Large intestine (tissue), 3 donors: ENCODE measurements at regions not wholly inside any gene's neighbourhood (a gene's known extent, or its start where the extent isn't known, plus 50 kb on each side); places are given as distances from the start of the nearest gene placed in this dataset.

ENCODE experiments used
- DNase-seq, 2 donors: peaks; one replicate each; pipeline versions ENCODE4 v3.0.0 to v3.0.0-alpha.2; 2013
- H3K27ac ChIP-seq: one replicate; pipeline ENCODE4 v1.5.1; 2013; ENCODE audit warnings: low read length
- H3K27me3 ChIP-seq: 2 replicates; pipeline ENCODE4 v1.6.1; 2013; ENCODE audit warnings: low read length; ENCODE audit not compliant: control insufficient read depth, insufficient read depth
- H3K36me3 ChIP-seq: 2 replicates; pipeline ENCODE4 v1.6.1; 2013; ENCODE audit warnings: low read length; ENCODE audit not compliant: control insufficient read depth, insufficient read depth
- H3K4me1 ChIP-seq: one replicate; pipeline ENCODE4 v1.6.1; 2013; ENCODE audit warnings: low read length; ENCODE audit not compliant: control insufficient read depth, insufficient read depth
- H3K4me3 ChIP-seq: one replicate; pipeline ENCODE4 v1.5.1; 2013; ENCODE audit warnings: low read length
- H3K9me3 ChIP-seq: one replicate; pipeline ENCODE4 v1.6.1; 2013; ENCODE audit warnings: mild to moderate bottlenecking, low read depth, low read length, moderate library complexity; ENCODE audit not compliant: control insufficient read depth
- WGBS: methylation state at CpG from one replicate; pipeline ENCODE4 v1.1.5; 2013; ENCODE audit warnings: low lambda C conversion rate; ENCODE audit not compliant: insufficient coverage; 5-methylcytosine and 5-hydroxymethylcytosine counted together

- no peak overlapping the region for H3K27ac ChIP-seq
- H3K4me3 ChIP-seq = no peak overlapping the region
- no peaks in the 10 kb centered on the region for H3K36me3 ChIP-seq
- no peaks in the 10 kb centered on the region for H3K4me1 ChIP-seq
- no peak for DNase-seq
- H3K9me3 ChIP-seq = no peaks in the 10 kb centered on the region
- H3K27me3 ChIP-seq = no peaks in the 10 kb centered on the region
These were observed 377.3 kb upstream of the LRRC3B start for GRCh38 chr3:26245236-26245635.

GRCh38 chr3:26246901-26247300 is 375.7 kb upstream of the LRRC3B start:
- H3K4me1 ChIP-seq = no peaks in the 10 kb centered on the region
- 69% methylated on average over 2 of the region's 2 CpGs for WGBS
- no peaks in the 10 kb centered on the region for H3K9me3 ChIP-seq
- no peak overlapping the region for H3K4me3 ChIP-seq
- no peak for DNase-seq
- no peaks in the 10 kb centered on the region for H3K36me3 ChIP-seq
- H3K27me3 ChIP-seq = no peaks in the 10 kb centered on the region
- H3K27ac ChIP-seq = no peak overlapping the region

GRCh38 chr3:26247712-26248111 is 374.9 kb upstream of the LRRC3B start:
- Histone ChIP-seq H3K4me3 (no peak overlapping the region), H3K27me3 (no peaks in the 10 kb centered on the region), H3K4me1 (no peaks in the 10 kb centered on the region), H3K27ac (no peak overlapping the region), H3K9me3 (no peaks in the 10 kb centered on the region), H3K36me3 (no peaks in the 10 kb centered on the region)
- no peak for DNase-seq
- 72% methylated on average over 2 of the region's 3 CpGs for WGBS

GRCh38 chr3:26252001-26252400 is 370.6 kb upstream of the LRRC3B start:
- H3K4me3 ChIP-seq = no peak overlapping the region
- WGBS = no CpG with 5 or more reads among the region's 4 CpGs
- DNase-seq = no peak
- H3K4me1 ChIP-seq = no peaks in the 10 kb centered on the region
- no peaks in the 10 kb centered on the region for H3K9me3 ChIP-seq
- H3K27ac ChIP-seq = no peak overlapping the region
- H3K36me3 ChIP-seq = no peaks in the 10 kb centered on the region
- H3K27me3 ChIP-seq = no peaks in the 10 kb centered on the region

GRCh38 chr3:26256224-26256623 is 366.3 kb upstream of the LRRC3B start:
- DNase-seq = no peak

GRCh38 chr3:26259176-26259575 is 363.4 kb upstream of the LRRC3B start:
- WGBS = 100% methylated on average over 1 of the region's 3 CpGs
- H3K27me3 ChIP-seq = no peaks in the 10 kb centered on the region
- H3K27ac ChIP-seq = no peak overlapping the region
- no peaks in the 10 kb centered on the region for H3K36me3 ChIP-seq
- no peaks in the 10 kb centered on the region for H3K4me1 ChIP-seq
- H3K9me3 ChIP-seq = no peaks in the 10 kb centered on the region
- H3K4me3 ChIP-seq = no peak overlapping the region
- DNase-seq = no peak

More at GRCh38 chr3:26256224-26256623, 366.3 kb upstream of the LRRC3B start:
- no peaks in the 10 kb centered on the region for H3K27me3 ChIP-seq
- WGBS = no CpG with 5 or more reads among the region's 3 CpGs
- no peaks in the 10 kb centered on the region for H3K4me1 ChIP-seq
- no peaks in the 10 kb centered on the region for H3K36me3 ChIP-seq
- H3K4me3 ChIP-seq = no peak overlapping the region
- H3K27ac ChIP-seq = no peak overlapping the region
- H3K9me3 ChIP-seq = no peaks in the 10 kb centered on the region

GRCh38 chr3:26260139-26260538 is 362.4 kb upstream of the LRRC3B start:
- H3K9me3 ChIP-seq = no peaks in the 10 kb centered on the region
- no CpG with 5 or more reads among the region's 1 CpG for WGBS
- no peak for DNase-seq
- no peaks in the 10 kb centered on the region for H3K4me1 ChIP-seq
- H3K4me3 ChIP-seq = no peak overlapping the region
- H3K27ac ChIP-seq = no peak overlapping the region
- H3K36me3 ChIP-seq = no peaks in the 10 kb centered on the region
- no peaks in the 10 kb centered on the region for H3K27me3 ChIP-seq

GRCh38 chr3:26264708-26265107 is 357.9 kb upstream of the LRRC3B start:
- no peak for DNase-seq
- no peak overlapping the region for H3K27ac ChIP-seq
- no peak overlapping the region for H3K4me3 ChIP-seq
- H3K4me1 ChIP-seq = no peaks in the 10 kb centered on the region
- no CpG with 5 or more reads among the region's 4 CpGs for WGBS
- H3K27me3 ChIP-seq = no peaks in the 10 kb centered on the region
- no peaks in the 10 kb centered on the region for H3K9me3 ChIP-seq
- no peaks in the 10 kb centered on the region for H3K36me3 ChIP-seq

GRCh38 chr3:26271848-26272247 is 350.7 kb upstream of the LRRC3B start:
- Histone ChIP-seq H3K36me3 (no peaks in the 10 kb centered on the region), H3K27me3 (no peaks in the 10 kb centered on the region), H3K27ac (no peak overlapping the region), H3K4me1 (no peaks in the 10 kb centered on the region), H3K4me3 (no peak overlapping the region), H3K9me3 (no peaks in the 10 kb centered on the region)
- no peak for DNase-seq

- Histone ChIP-seq H3K4me1 (no peaks in the 10 kb centered on the region), H3K27me3 (no peaks in the 10 kb centered on the region), H3K4me3 (no peak overlapping the region), H3K9me3 (no peaks in the 10 kb centered on the region), H3K27ac (no peak overlapping the region), H3K36me3 (no peaks in the 10 kb centered on the region)
- no peak for DNase-seq
These were observed 349.4 kb upstream of the LRRC3B start for GRCh38 chr3:26273196-26273595.

GRCh38 chr3:26279091-26279490 is 343.5 kb upstream of the LRRC3B start:
- H3K4me1 ChIP-seq = no peaks in the 10 kb centered on the region

More at GRCh38 chr3:26279091-26279490, 343.5 kb upstream of the LRRC3B start:
- no peaks in the 10 kb centered on the region for H3K9me3 ChIP-seq
- no CpG with 5 or more reads among the region's 1 CpG for WGBS
- no peak overlapping the region for H3K27ac ChIP-seq
- no peak for DNase-seq
- H3K36me3 ChIP-seq = no peaks in the 10 kb centered on the region
- no peaks in the 10 kb centered on the region for H3K27me3 ChIP-seq
- H3K4me3 ChIP-seq = no peak overlapping the region
